ENCODE measurements at regions not wholly inside any gene's neighbourhood (a gene's known extent, or its start where the extent isn't known, plus 50 kb on each side); places are given as distances from the start of the nearest gene placed in this dataset.

DNA sequence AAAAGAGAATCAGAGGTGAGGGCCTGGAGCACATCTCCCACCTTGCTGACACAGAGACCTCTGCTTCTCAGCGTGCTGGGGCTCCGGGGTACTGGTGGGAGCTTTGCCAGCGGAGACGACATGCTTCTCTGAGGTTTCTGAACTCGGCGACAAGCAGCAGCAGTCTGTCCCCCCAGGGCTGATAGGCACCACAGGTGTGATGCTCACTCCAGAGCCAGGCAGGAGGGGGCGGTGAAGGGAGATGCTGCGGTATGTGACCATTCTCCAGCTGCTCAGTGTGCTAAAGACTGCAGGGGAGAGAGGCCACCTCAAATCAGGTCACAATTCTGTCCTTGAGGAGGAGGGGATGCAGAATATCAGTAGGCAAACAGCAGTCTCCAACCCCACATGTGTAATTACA is 219.9 kb downstream of the ALDH8A1 start:
- TF ChIP-seq, protein P1, sequence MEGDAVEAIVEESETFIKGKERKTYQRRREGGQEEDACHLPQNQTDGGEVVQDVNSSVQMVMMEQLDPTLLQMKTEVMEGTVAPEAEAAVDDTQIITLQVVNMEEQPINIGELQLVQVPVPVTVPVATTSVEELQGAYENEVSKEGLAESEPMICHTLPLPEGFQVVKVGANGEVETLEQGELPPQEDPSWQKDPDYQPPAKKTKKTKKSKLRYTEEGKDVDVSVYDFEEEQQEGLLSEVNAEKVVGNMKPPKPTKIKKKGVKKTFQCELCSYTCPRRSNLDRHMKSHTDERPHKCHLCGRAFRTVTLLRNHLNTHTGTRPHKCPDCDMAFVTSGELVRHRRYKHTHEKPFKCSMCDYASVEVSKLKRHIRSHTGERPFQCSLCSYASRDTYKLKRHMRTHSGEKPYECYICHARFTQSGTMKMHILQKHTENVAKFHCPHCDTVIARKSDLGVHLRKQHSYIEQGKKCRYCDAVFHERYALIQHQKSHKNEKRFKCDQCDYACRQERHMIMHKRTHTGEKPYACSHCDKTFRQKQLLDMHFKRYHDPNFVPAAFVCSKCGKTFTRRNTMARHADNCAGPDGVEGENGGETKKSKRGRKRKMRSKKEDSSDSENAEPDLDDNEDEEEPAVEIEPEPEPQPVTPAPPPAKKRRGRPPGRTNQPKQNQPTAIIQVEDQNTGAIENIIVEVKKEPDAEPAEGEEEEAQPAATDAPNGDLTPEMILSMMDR (IDR thresholded peaks at IDR 0.05; ENCODE audit: extremely low read depth in 1 of 2, insufficient read depth in 1 of 2, low read depth in 1 of 2, low read length in 2 of 2) = no peak
- TF ChIP-seq FOS (IDR thresholded peaks at IDR 0.05; ENCODE audit: borderline replicate concordance, insufficient read depth, low read length) (no peak), POLR2A (IDR thresholded peaks at IDR 0.05; ENCODE audit: low read depth, low read length) (no peak), EZH2 (IDR thresholded peaks at IDR 0.05; ENCODE audit: borderline replicate concordance, low read depth, low read length, severe bottlenecking) (no peak), JUN (IDR thresholded peaks at IDR 0.05; ENCODE audit: borderline replicate concordance, insufficient read depth, insufficient read length, low read depth) (no peak), POLR2AphosphoS5 (IDR thresholded peaks at IDR 0.05; ENCODE audit: insufficient read depth, low read depth, low read length) (no peak), GATA2 (IDR thresholded peaks at IDR 0.05; ENCODE audit: insufficient read depth, insufficient read length, low read depth, low read length) (no peak)
- TF ChIP-seq, protein P2, sequence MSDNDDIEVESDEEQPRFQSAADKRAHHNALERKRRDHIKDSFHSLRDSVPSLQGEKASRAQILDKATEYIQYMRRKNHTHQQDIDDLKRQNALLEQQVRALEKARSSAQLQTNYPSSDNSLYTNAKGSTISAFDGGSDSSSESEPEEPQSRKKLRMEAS (IDR thresholded peaks at IDR 0.05; ENCODE audit: insufficient read depth, insufficient read length) = no peak

Data from endothelial cell of umbilical vein (primary cell).